Peyer's patch (tissue), 4 donors: ENCODE measurements at regions not wholly inside any gene's neighbourhood (a gene's known extent, or its start where the extent isn't known, plus 50 kb on each side); places are given as distances from the start of the nearest gene placed in this dataset.

Experiments used
- DNase-seq, 3 donors: peaks; one replicate each; pipeline ENCODE4 v3.0.0-alpha.2; 2017 to 2019
- H3K27ac ChIP-seq, 4 donors: fragments of 200-600 bp; sonication (generic); one replicate each; pipeline ENCODE4 v1.5.1; 2016 to 2019
- H3K27me3 ChIP-seq, 2 donors: fragments of 200-600 bp; sonication (generic); one replicate each; pipeline ENCODE4 v1.5.1; 2019
- H3K36me3 ChIP-seq, 3 donors: fragments of 200-600 bp; sonication (generic); one replicate each; pipeline ENCODE4 v1.5.1; 2016 to 2019
- H3K4me1 ChIP-seq, 4 donors: fragments of 200-600 bp; sonication (generic); one replicate each; pipeline ENCODE4 v1.5.1; 2016 to 2019
- H3K4me3 ChIP-seq, 4 donors: fragments of 200-600 bp; sonication (generic); 1 replicate in 3 of 4; 2 replicates in 1 of 4; pipeline ENCODE4 v1.5.1; 2016 to 2019; ENCODE audit warnings: mild to moderate bottlenecking in 1 of 4
- H3K9me3 ChIP-seq, 4 donors: fragments of 200-600 bp; sonication (generic); one replicate each; pipeline ENCODE4 v1.5.1; 2016 to 2019; ENCODE audit warnings: mild to moderate bottlenecking in 1 of 4
- CTCF ChIP-seq, 6 experiments: fragments of 450-650 bp in 4 of 6; fragments of 200-600 bp in 2 of 6; sonication (generic) in 1 of 6; IDR thresholded peaks; one replicate each; pipeline ENCODE4 v1.5.1; 2017 to 2019; ENCODE audit warnings: antibody characterized with exemption in 6 of 6, mild to moderate bottlenecking in 3 of 6, moderate library complexity in 1 of 6
- POLR2A ChIP-seq, 2 donors: fragments of 450-650 bp; IDR thresholded peaks; one replicate each; pipeline ENCODE4 v1.5.1; 2017; ENCODE audit warnings: antibody characterized with exemption in 2 of 2, mild to moderate bottlenecking in 2 of 2, moderate library complexity in 2 of 2

DNA sequence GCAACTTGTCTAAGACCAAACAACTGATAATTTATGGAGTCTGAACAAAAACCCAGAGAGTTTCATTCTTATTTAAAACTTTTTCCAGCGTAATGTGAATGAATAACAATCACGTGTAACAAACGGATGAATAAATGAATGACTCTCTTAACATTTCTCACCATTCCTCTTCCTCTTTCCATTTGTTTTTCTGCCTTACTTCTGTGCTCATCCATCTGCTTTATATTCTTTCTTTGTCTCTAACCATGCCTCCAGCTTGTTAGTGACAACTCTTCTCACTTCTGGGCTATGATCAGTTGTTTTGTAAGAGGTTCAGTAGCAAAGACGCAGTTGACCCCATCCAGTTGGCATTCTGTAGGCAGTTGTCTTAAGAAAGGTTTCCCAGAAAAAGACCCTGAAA, 133.7 kb upstream of the MB21D2 start:
- no peaks in the 10 kb centered on the region for H3K4me1 ChIP-seq
- H3K27me3 ChIP-seq: no peaks in the 10 kb centered on the region
- H3K9me3 ChIP-seq: no peaks in the 10 kb centered on the region
- H3K36me3 ChIP-seq: no peaks in the 10 kb centered on the region
- DNase-seq: no peak
- H3K27ac ChIP-seq: no peak overlapping the region
- no peak for TF ChIP-seq POLR2A (IDR thresholded peaks at IDR 0.05)
- TF ChIP-seq CTCF (IDR thresholded peaks at IDR 0.05): no peak
- no peak overlapping the region for H3K4me3 ChIP-seq

DNA sequence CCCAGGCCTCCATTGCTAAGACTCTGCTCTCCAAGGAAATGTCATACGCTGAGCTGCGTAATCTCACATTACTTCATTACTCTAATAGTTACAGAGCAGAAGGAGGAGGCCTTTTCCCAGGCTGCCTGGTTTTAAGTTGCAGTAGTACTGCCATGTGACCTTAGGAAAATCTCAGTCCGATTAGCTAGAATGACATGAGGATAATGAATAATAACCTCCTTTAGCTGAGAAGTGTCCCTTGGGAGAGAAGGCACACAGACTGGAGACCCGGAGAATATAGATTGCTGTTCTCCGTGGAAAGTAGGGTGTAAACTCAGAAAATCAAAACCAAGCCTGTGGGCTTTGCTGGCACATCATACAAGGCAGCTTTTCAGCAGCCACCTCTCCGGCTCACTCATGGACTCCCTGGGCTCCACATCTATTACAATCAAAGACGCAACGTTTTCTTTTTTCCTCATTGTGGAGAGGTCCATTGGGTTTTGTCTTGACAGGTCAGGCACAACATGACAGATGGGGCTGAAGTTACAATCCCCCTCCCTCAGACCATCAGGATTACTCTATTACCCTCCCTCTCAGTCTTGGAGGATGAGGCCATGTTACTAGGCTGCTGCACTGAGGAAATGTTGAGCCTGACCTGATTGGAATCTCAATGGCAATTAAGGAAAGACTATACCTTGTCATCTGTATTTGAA, 134.8 kb upstream of the MB21D2 start:
- Histone ChIP-seq H3K27ac (no peak overlapping the region), H3K27me3 (no peaks in the 10 kb centered on the region), H3K4me1 (no peaks in the 10 kb centered on the region), H3K36me3 (no peaks in the 10 kb centered on the region), H3K9me3 (no peaks in the 10 kb centered on the region), H3K4me3 (no peak overlapping the region)
- no peak for DNase-seq
- TF ChIP-seq CTCF (IDR thresholded peaks at IDR 0.05) (no peak), POLR2A (IDR thresholded peaks at IDR 0.05) (no peak)

DNA sequence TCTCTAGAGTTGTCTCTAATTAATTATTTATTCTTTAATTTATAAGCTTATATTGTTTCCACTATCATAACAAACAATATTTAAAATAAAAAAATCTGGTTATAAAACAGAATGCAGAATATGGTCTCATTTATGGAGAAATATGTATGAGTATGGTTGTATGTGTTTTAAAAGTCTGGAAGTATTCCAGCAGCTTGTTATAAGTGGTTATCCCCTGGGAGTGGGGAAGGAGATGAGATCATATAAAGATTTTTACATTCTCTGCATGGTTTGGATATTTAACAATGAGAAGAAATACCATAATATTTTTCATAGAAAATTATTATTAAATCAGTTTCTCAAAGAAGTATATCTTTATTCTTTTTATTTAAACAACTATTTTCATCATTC, 135.4 kb upstream of the MB21D2 start:
- DNase-seq: no peak
- no peaks in the 10 kb centered on the region for H3K36me3 ChIP-seq
- H3K9me3 ChIP-seq: no peaks in the 10 kb centered on the region
- H3K4me3 ChIP-seq: no peak overlapping the region
- TF ChIP-seq POLR2A (IDR thresholded peaks at IDR 0.05): no peak
- H3K27ac ChIP-seq: no peak overlapping the region
- H3K27me3 ChIP-seq: no peaks in the 10 kb centered on the region
- no peaks in the 10 kb centered on the region for H3K4me1 ChIP-seq

DNA sequence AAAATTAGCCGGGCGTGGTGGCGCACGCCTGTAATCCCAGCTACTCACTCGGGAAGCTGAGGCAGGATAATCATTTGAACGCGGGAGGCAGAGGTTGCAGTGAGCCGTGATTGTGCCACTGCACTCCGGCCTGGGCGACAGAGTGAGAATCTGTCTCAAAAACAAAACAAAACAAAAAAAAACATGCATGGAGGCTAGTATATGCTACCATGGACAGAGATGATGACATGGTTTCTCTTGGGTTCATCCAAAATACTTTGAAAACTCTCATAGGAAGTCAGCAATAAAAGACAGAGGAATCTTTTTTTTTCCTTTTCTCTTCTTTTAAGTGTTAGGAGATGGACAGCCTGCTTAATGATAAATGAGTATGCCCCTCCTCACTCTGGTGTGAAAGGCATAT, 137.7 kb upstream of the MB21D2 start:
- TF ChIP-seq POLR2A (IDR thresholded peaks at IDR 0.05): no peak

GRCh38 chr3:193057616-193058015, 140.0 kb upstream of the MB21D2 start:
- TF ChIP-seq CTCF (IDR thresholded peaks at IDR 0.05) (no peak), POLR2A (IDR thresholded peaks at IDR 0.05) (no peak)
- Histone ChIP-seq H3K4me1 (no peaks in the 10 kb centered on the region), H3K27ac (no peak overlapping the region), H3K4me3 (no peak overlapping the region), H3K27me3 (no peaks in the 10 kb centered on the region), H3K36me3 (no peaks in the 10 kb centered on the region), H3K9me3 (no peaks in the 10 kb centered on the region)
- DNase-seq: no peak

More for the DNA sequence above, 137.7 kb upstream of the MB21D2 start:
- Histone ChIP-seq H3K27ac (no peak overlapping the region), H3K9me3 (no peaks in the 10 kb centered on the region), H3K36me3 (no peaks in the 10 kb centered on the region), H3K27me3 (no peaks in the 10 kb centered on the region), H3K4me3 (no peak overlapping the region), H3K4me1 (no peaks in the 10 kb centered on the region)
- DNase-seq: no peak

GRCh38 chr3:193060748-193061546, 143.3 kb upstream of the MB21D2 start:
- DNase-seq: no peak
- Histone ChIP-seq H3K4me3 (no peak overlapping the region), H3K4me1 (no peaks in the 10 kb centered on the region), H3K9me3 (no peaks in the 10 kb centered on the region), H3K27ac (no peak overlapping the region), H3K27me3 (no peaks in the 10 kb centered on the region), H3K36me3 (no peaks in the 10 kb centered on the region)
- TF ChIP-seq POLR2A (IDR thresholded peaks at IDR 0.05) (no peak), CTCF (IDR thresholded peaks at IDR 0.05) (no peak)
